SH-SY5Y (cell line): ENCODE measurements at regions not wholly inside any gene's neighbourhood (a gene's known extent, or its start where the extent isn't known, plus 50 kb on each side); places are given as distances from the start of the nearest gene placed in this dataset.

Experiments used
- GATA2 ChIP-seq: IDR thresholded peaks from 2 replicates; pipeline ENCODE4 v1.6.1; 2011; ENCODE audit warnings: mild to moderate bottlenecking, low read depth, low read length
- GATA3 ChIP-seq: IDR thresholded peaks from 2 replicates; pipeline ENCODE4 v1.6.1; 2011; ENCODE audit warnings: low read depth, mild to moderate bottlenecking, low read length, moderate library complexity

DNA sequence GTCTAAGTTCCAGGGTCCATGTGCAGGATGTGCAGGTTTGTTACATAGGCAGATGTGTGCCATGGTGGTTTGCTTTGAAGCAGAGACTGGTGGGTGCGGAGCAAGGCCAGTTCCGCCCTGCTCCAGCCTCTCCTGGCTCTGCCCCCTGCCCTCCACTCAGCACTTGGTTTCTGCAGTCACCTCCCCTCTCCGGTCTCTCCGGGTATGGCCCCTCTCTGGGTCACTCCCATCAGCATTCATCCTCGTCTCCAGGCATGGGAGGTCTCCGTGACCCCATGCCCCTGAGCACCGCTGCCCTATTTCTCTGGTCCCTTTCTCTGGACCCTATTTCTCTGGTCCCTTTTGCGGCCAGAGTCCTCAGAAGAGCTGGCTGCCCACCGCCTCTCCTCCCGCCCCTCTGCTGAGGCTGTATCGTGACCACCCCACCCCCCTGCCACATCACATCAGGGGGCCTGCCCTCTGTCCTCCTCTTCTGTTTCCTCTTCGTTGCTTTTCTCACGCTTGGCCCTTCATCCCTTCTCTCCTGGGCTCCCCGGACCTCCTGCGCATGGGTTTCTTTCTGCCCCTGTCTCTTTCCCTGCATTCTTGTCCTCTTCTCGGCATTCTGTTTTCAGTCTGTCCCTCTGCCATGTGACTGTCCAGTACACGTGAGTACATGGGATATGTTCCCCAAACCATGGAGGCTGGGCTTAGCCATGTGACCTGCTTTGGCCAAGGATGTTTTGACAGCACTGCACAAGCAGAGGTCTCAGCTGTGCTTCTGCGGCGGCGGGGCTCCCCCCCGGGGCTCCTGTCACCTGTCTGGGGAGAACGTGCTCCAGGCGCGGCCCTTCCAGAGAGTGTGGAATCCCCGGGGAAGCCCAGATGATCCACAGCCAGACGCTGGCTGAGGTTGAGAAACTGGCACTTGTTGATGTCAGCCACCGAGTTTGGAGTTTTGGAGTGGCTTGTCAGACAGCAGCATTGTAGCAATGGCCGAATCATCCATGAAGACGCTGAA, 54.4 kb upstream of the C1orf174 start:
- TF ChIP-seq GATA3 (no peak), GATA2 (no peak)
